Esophagus squamous epithelium (tissue), 5 donors: ENCODE measurements at regions not wholly inside any gene's neighbourhood (a gene's known extent, or its start where the extent isn't known, plus 50 kb on each side); places are given as distances from the start of the nearest gene placed in this dataset.

ENCODE experiments used
- DNase-seq: peaks from one replicate; lab custom pipeline; 2025; lab: John Stamatoyannopoulos, UW
- H3K27ac ChIP-seq, 4 donors: fragments of 200-600 bp; sonication (generic); one replicate each; pipeline ENCODE4 v1.5.1; 2016 to 2019; ENCODE audit warnings: mild to moderate bottlenecking in 1 of 4
- H3K27me3 ChIP-seq, 4 donors: fragments of 200-600 bp; sonication (generic); 1 replicate in 3 of 4; 2 replicates in 1 of 4; pipeline versions ENCODE4 v1.5.1 to v1.6.0; 2017 to 2021; ENCODE audit warnings: antibody characterized with exemption in 1 of 4
- H3K36me3 ChIP-seq, 3 donors: fragments of 200-600 bp; sonication (generic); one replicate each; pipeline ENCODE4 v1.5.1; 2016 to 2019
- H3K4me1 ChIP-seq, 3 donors: fragments of 200-600 bp; sonication (generic); one replicate each; pipeline ENCODE4 v1.5.1; 2017 to 2019
- H3K4me3 ChIP-seq, 4 donors: fragments of 200-600 bp; sonication (generic); 1 replicate in 3 of 4; 2 replicates in 1 of 4; pipeline ENCODE4 v1.5.1; 2016 to 2019; ENCODE audit warnings: mild to moderate bottlenecking in 2 of 4, moderate library complexity in 1 of 4
- H3K9me3 ChIP-seq, 3 donors: fragments of 200-600 bp; sonication (generic); one replicate each; pipeline ENCODE4 v1.5.1; 2016 to 2019
- POLR2A ChIP-seq, 4 donors: fragments of 450-650 bp; IDR thresholded peaks; one replicate each; pipeline ENCODE4 v1.6.1; 2017; ENCODE audit warnings: antibody characterized with exemption in 4 of 4, mild to moderate bottlenecking in 4 of 4, moderate library complexity in 3 of 4
- WGBS, 2 donors: methylation state at CpG; one replicate each; pipeline ENCODE4 v1.1.5; 2018; 5-methylcytosine and 5-hydroxymethylcytosine counted together
- intact Hi-C: fragments of 100-400 bp; cut with DNase I; formaldehyde crosslinking; loops from one replicate; pipeline ENCODE4 v1.15.0; 2022
- TF ChIP-seq, protein P1 (sequence below), 6 experiments: fragments of 450-650 bp in 4 of 6; fragments of 200-600 bp in 2 of 6; sonication (generic) in 2 of 6; IDR thresholded peaks; one replicate each; pipeline ENCODE4 v1.5.1; 2016 to 2019; ENCODE audit warnings: antibody characterized with exemption in 6 of 6, mild to moderate bottlenecking in 4 of 6, moderate library complexity in 4 of 6
- donor health status: DM: yes; HTN: yes; CAD: no.

DNA sequence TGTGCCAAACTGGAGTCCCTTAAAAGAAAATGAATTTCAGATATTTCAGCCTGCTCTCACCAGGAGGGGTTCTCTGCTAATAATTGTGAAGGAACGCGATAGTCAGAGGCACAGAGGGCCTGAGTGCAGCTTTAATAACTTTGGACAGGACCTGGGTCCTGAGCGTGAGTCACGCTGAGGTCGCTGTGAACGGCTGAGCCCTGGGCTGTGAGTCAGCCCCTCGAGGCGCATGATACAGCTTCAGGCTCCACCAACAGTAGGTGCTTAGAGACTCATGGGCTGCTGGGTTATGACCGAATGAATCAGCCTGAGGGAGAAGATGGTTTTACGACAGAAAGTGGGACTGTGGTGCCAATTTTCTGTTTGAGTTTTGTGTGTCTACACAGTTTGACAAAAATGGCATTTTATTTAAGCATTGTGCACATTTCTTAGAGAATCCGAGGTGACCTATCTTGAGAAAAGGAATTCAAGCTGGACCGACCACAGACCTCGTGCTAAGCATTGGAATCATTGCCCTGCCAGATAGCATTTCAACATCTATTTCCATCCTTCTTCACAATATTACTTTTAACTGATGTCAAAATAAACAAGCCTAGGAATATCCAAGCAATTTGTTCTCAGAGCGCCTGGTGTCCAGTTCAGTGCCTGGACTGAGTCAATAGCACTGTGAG lies 183.0 kb downstream of the THBS2 start:
- Histone ChIP-seq H3K36me3 (no peaks in the 10 kb centered on the region), H3K27me3 (no peaks in the 10 kb centered on the region), H3K9me3 (no peaks in the 10 kb centered on the region), H3K4me3 (no peak overlapping the region), H3K27ac (peak overlapping the region in 3 of 4 donors; percentile 35 to 64 (median 64)), H3K4me1 (peaks cover 0 to 38% (median 0%) of the 10 kb centered on the region in 3 donors)
- no peak for DNase-seq
- intact Hi-C loops: no loop called here
- no peak for TF ChIP-seq POLR2A (IDR thresholded peaks at IDR 0.05)
- TF ChIP-seq, protein P1, sequence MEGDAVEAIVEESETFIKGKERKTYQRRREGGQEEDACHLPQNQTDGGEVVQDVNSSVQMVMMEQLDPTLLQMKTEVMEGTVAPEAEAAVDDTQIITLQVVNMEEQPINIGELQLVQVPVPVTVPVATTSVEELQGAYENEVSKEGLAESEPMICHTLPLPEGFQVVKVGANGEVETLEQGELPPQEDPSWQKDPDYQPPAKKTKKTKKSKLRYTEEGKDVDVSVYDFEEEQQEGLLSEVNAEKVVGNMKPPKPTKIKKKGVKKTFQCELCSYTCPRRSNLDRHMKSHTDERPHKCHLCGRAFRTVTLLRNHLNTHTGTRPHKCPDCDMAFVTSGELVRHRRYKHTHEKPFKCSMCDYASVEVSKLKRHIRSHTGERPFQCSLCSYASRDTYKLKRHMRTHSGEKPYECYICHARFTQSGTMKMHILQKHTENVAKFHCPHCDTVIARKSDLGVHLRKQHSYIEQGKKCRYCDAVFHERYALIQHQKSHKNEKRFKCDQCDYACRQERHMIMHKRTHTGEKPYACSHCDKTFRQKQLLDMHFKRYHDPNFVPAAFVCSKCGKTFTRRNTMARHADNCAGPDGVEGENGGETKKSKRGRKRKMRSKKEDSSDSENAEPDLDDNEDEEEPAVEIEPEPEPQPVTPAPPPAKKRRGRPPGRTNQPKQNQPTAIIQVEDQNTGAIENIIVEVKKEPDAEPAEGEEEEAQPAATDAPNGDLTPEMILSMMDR (IDR thresholded peaks at IDR 0.05): no peak
- WGBS, 2 donors: 29 to 41% methylated on average over 13 to 14 of the region's 14 CpGs

DNA sequence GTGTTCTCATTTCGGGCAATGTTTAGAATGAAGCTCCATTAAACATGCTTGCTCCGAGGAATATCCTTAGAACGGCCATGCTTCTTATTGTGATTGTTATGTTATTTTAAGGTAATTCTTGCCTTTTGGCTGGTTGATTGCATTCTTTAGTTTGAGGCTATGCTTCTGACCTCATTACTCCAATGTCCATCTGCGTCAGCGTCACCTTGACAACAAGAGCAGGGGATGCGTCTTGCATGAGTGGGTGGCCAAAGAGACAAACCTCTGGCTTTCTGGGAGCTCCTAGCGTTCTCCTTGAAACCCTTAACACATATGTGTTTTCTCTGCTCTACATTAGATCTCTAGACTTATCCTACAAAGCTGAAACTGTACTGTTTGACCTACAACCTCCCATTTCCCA lies 184.3 kb downstream of the THBS2 start:
- H3K4me3 ChIP-seq: no peak overlapping the region
- TF ChIP-seq, protein P1 (IDR thresholded peaks at IDR 0.05): no peak
- TF ChIP-seq POLR2A (IDR thresholded peaks at IDR 0.05): no peak
- no peak for DNase-seq
- intact Hi-C loops: no loop called here
- no peaks in the 10 kb centered on the region for H3K9me3 ChIP-seq
- peaks cover 0 to 30% (median 0%) of the 10 kb centered on the region in 3 donors for H3K4me1 ChIP-seq
- H3K27me3 ChIP-seq: no peaks in the 10 kb centered on the region
- peak overlapping the region in 3 of 4 donors; percentile 35 to 64 (median 64) for H3K27ac ChIP-seq
- no peaks in the 10 kb centered on the region for H3K36me3 ChIP-seq
- 93 to 96% methylated on average over 7 of the region's 7 CpGs for WGBS, 2 donors

DNA sequence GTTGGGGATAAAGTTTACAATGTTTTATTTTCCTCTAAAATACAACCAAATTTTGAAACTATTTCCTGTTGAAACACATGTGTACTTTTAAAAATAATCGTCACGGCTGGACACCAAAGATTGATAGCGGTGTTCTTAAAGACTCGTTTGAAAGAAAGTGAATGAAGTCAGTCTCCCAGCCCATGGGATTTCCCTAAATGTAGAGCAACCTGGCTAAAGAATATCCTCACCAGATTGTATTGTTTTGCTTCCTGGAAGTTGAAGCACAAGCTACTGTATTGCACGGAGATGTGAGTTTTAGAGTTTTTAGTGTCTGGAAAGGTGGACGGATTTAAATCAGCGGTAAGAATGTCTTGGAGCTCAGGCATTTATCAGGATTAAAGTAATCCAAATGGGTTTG lies 189.5 kb downstream of the THBS2 start:
- no peak for DNase-seq

DNA sequence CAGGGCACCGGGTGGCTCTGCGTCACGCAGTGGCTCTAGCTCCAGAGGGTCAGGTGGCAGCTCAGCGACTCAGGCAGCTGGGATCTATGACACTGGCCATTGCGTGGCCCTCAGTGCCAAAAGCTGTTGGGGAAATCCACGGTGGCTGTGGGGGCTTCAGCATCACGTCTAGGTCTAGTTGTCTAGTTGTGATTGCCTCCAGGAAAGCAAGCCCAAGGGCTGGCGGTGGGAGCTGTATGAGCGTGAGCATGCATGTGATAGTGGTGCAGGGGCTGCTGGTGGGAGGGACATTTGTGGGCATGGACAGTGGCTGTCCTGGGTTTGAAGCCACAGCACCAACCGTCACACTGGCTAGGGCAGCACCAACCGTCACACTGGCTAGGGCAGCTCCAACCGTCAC lies 191.4 kb downstream of the THBS2 start:
- WGBS, 2 donors: 80 to 87% methylated on average over 3 to 10 of the region's 12 CpGs
- intact Hi-C loops: no loop called here
- Histone ChIP-seq H3K27ac (no peak overlapping the region), H3K9me3 (no peaks in the 10 kb centered on the region), H3K4me3 (no peak overlapping the region), H3K4me1 (no peaks in the 10 kb centered on the region), H3K27me3 (no peaks in the 10 kb centered on the region), H3K36me3 (no peaks in the 10 kb centered on the region)
- DNase-seq: no peak
- TF ChIP-seq, protein P1 (IDR thresholded peaks at IDR 0.05): no peak
- TF ChIP-seq POLR2A (IDR thresholded peaks at IDR 0.05): no peak

More for the DNA sequence above, 189.5 kb downstream of the THBS2 start:
- intact Hi-C loops: no loop called here
- Histone ChIP-seq H3K27ac (no peak overlapping the region), H3K9me3 (no peaks in the 10 kb centered on the region), H3K27me3 (no peaks in the 10 kb centered on the region), H3K4me1 (no peaks in the 10 kb centered on the region), H3K36me3 (no peaks in the 10 kb centered on the region), H3K4me3 (no peak overlapping the region)
- TF ChIP-seq, protein P1 (IDR thresholded peaks at IDR 0.05): no peak
- TF ChIP-seq POLR2A (IDR thresholded peaks at IDR 0.05): no peak
- 44 to 52% methylated on average over 7 of the region's 7 CpGs for WGBS, 2 donors

DNA sequence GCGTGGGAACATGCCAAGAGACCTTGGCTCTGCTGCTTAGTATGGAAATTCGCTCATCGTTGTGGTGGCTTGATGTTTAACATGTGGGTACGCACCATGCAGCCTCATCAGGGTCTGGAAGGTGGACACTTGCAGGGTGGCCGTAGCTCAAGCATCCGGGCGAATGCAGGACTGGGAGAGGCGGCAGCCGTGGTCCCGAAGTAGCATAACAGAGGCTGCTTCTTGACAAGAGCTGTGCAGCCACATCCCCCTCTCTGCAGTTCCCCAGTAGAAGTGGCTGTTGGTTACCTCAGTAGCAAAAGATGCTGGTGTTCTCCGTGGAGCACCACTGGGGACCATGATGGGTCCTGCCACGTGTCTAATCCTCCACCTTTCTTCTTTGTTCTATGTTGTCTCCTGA lies 195.0 kb downstream of the THBS2 start:
- intact Hi-C loops: no loop called here
- TF ChIP-seq, protein P1 (IDR thresholded peaks at IDR 0.05): no peak
- no peak for TF ChIP-seq POLR2A (IDR thresholded peaks at IDR 0.05)
- H3K27ac ChIP-seq: no peak overlapping the region
- H3K36me3 ChIP-seq: no peaks in the 10 kb centered on the region
- no peaks in the 10 kb centered on the region for H3K9me3 ChIP-seq
- DNase-seq: no peak
- no peaks in the 10 kb centered on the region for H3K27me3 ChIP-seq
- no peaks in the 10 kb centered on the region for H3K4me1 ChIP-seq
- H3K4me3 ChIP-seq: no peak overlapping the region
- 74 to 95% methylated on average over 7 to 12 of the region's 12 CpGs for WGBS, 2 donors
